Dedifferentiated amniotic fluid mesenchymal stem cell (primary cell): ENCODE measurements at regions not wholly inside any gene's neighbourhood (a gene's known extent, or its start where the extent isn't known, plus 50 kb on each side); places are given as distances from the start of the nearest gene placed in this dataset.

Experiments
- DNase-seq: peaks from one replicate; pipeline ENCODE4 v3.0.0-alpha.2; 2016; ENCODE audit errors: extremely low spot score

GRCh38 chr1:14522926-14523241, 75.6 kb upstream of the KAZN start:
- no peak for DNase-seq

- DNase-seq: no peak
Observed at GRCh38 chr1:14524826-14525636, 73.5 kb upstream of the KAZN start.

- no peak for DNase-seq
Observed at GRCh38 chr1:14529475-14529874, 69.0 kb upstream of the KAZN start.

- DNase-seq: no peak
Observed at GRCh38 chr1:14531519-14531918, 67.0 kb upstream of the KAZN start.

GRCh38 chr1:14535619-14536355, 62.7 kb upstream of the KAZN start:
- no peak for DNase-seq

GRCh38 chr1:14538335-14538734, 60.1 kb upstream of the KAZN start:
- DNase-seq: no peak

GRCh38 chr1:14539309-14539708, 59.2 kb upstream of the KAZN start:
- no peak for DNase-seq

- no peak for DNase-seq
Observed at GRCh38 chr1:14539953-14540563, 58.4 kb upstream of the KAZN start.

- DNase-seq: no peak
Observed at GRCh38 chr1:14541348-14541747, 57.1 kb upstream of the KAZN start.

- no peak for DNase-seq
Observed at GRCh38 chr1:14543191-14543840, 55.2 kb upstream of the KAZN start.

GRCh38 chr1:14544319-14544718, 54.2 kb upstream of the KAZN start:
- no peak for DNase-seq

- no peak for DNase-seq
Observed at GRCh38 chr1:14545422-14546025, 53.0 kb upstream of the KAZN start.

- DNase-seq: no peak
Observed at GRCh38 chr1:14546416-14546815, 52.1 kb upstream of the KAZN start.
